GM21619 (cell line): ENCODE measurements at regions not wholly inside any gene's neighbourhood (a gene's known extent, or its start where the extent isn't known, plus 50 kb on each side); places are given as distances from the start of the nearest gene placed in this dataset.

Experiments
- ATAC-seq: cut with Tn5 transposase; IDR thresholded peaks from one replicate; pipeline ENCODE4 v1.9.1; 2021; ENCODE audit not compliant: unreplicated experiment

GRCh38 chr2:224213396-224213795, 174.3 kb upstream of the SERPINE2 start:
- no peak for ATAC-seq

- ATAC-seq = no peak
Observed at GRCh38 chr2:224211791-224212190, 172.7 kb upstream of the SERPINE2 start.

DNA sequence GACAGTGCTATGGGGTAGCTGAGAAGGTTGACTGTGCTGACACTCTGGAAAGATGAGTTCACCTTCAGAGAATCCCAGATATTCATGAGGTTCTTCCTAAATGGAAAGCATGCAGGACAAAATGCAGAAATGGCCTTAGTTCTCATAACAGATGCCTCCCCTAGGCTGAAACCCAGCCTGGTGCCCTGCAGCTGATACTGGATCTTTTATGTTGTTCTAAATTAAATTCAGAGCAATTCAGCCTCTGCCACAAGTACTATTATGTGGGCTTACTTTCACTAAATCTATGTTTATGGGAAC, 172.0 kb upstream of the SERPINE2 start:
- ATAC-seq = no peak

- ATAC-seq = no peak
Observed at GRCh38 chr2:224210286-224211180, 171.4 kb upstream of the SERPINE2 start.

GRCh38 chr2:224209555-224210285, 170.6 kb upstream of the SERPINE2 start:
- ATAC-seq = no peak

- ATAC-seq = no peak
Observed at GRCh38 chr2:224208443-224208842, 169.4 kb upstream of the SERPINE2 start.

GRCh38 chr2:224208007-224208406, 168.9 kb upstream of the SERPINE2 start:
- ATAC-seq = no peak

GRCh38 chr2:224206816-224207215, 167.7 kb upstream of the SERPINE2 start:
- no peak for ATAC-seq

- no peak for ATAC-seq
Observed at GRCh38 chr2:224202281-224202865, 163.3 kb upstream of the SERPINE2 start.

GRCh38 chr2:224198436-224198835, 159.3 kb upstream of the SERPINE2 start:
- ATAC-seq = no peak

GRCh38 chr2:224196810-224197209, 157.7 kb upstream of the SERPINE2 start:
- no peak for ATAC-seq

DNA sequence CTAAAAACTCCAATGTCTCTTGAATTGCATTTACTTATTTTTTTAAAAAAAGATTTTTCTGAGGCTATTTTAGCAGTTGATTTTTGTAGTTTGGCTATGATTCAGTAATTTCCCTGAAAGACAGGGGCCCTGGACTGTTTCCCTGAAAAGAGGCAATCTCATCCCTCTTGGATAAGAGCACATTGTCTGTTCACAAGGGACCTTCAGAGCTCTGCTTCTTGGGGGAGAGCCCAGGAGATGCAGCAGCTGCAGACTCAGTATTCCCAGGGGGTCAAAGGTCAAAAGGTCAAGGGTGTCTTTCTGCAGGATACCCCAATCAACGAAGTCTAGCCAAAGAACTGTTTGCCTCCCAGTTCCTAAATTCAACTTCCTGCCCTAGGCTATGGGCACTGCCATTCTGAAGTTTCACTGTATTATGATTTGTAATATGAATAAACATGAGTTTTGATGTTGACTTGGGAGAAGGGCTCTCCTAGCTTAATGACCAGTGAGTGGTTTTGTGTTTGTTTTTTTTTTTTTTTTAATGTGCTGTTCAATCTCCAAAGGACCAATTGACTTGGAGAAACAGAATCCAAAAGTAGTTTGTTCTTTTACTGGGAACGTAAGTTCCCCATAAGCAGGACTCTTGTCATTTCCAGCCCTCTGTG, 157.0 kb upstream of the SERPINE2 start:
- no peak for ATAC-seq

- no peak for ATAC-seq
Observed at GRCh38 chr2:224194161-224194560, 155.1 kb upstream of the SERPINE2 start.

DNA sequence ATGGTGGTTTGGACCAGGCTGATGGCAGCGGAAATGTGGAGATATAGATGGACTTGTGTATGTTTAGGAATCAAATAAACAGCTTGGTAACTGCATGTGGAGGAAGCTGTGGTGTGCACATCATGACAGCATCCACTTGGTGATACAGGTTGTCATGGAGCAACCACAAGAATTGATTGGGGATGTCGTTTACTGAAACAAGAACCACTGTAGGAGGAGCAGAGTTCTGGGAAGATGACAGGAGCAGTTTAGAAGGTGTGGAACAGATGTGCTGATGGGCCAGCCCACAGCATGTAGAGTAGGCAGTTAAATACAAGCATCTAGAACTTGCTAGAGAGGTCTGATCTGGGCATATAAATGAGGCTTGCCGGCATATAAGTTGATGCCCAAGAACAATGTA, 152.4 kb upstream of the SERPINE2 start:
- no peak for ATAC-seq

GRCh38 chr2:224190936-224191270, 151.8 kb upstream of the SERPINE2 start:
- no peak for ATAC-seq

DNA sequence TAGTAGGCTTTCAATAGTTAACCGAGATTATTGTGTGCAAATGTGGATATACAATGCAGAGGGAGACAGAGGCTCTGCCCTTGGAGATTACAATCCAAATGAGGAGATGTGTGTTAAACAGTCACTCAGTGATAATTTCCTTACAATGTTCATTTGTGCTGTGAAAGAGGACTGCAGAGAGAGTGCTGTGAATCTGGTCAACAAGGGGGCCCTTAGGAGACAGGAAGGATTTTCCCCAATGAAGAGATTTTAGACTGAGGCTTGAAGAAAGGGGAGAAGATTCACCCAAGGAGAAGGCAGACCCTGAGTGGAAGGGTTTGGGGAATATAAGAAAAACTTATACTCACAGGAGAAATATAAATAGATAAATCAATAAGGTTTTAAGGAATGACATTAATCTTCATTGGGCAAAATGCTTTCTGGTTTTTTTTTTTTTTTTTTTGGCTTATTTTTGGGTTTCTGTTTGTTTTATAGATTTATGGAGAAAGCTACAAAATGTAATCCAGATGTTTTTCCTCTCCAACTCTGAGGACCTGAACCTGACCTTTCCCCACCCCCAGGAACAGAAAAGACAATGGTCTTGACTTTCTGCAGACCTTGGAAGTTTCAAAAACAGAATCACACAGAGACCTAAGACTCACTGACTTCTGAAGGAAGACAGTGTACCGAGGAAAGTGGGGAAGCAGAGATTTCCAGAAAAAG, 151.3 kb upstream of the SERPINE2 start:
- no peak for ATAC-seq

GRCh38 chr2:224187220-224187619, 148.1 kb upstream of the SERPINE2 start:
- ATAC-seq = no peak

DNA sequence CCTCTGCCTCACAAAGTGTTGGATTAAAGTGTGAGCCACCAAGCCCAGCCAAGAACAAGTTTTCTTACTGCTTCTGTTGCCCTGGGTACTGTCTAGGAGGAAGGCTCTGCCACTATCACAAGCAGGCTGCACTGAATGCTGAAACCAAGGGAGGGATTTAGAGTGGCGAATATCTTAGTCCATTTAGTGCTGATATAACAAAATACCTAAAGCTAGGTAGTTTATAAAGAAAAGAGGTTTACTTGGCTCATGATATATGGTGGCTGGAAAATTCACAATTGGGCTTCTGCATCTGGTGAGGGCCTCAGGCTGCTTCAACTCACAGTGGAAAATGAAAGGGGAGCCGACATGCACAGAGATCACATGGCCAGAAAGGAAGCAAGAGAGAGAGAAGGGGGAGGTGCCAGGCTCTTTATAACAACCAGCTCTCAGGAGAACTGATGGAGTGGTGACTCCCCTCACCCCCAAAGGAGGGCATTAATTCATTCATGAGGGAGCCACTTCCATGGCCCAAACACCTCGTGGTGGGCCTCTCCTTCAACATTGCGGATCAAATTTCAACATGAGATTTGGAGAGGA, 146.0 kb upstream of the SERPINE2 start:
- ATAC-seq = no peak

- no peak for ATAC-seq
Observed at GRCh38 chr2:224183086-224183485, 144.0 kb upstream of the SERPINE2 start.

- ATAC-seq = no peak
Observed at GRCh38 chr2:224182498-224182897, 143.4 kb upstream of the SERPINE2 start.
